Lower leg skin (tissue), 4 donors: ENCODE measurements at regions not wholly inside any gene's neighbourhood (a gene's known extent, or its start where the extent isn't known, plus 50 kb on each side); places are given as distances from the start of the nearest gene placed in this dataset.

Experiments
- DNase-seq, 2 donors: peaks; one replicate each; pipeline ENCODE4 v3.0.0-alpha.2; 2019; ENCODE audit warnings: low spot score in 2 of 2
- H3K4me3 ChIP-seq: fragments of 200-600 bp; sonication (generic); 2 replicates; pipeline ENCODE4 v1.5.1; 2017; ENCODE audit warnings: mild to moderate bottlenecking, low read depth; ENCODE audit not compliant: poor library complexity, severe bottlenecking
- POLR2A ChIP-seq, 2 donors: fragments of 450-650 bp; IDR thresholded peaks; one replicate each; pipeline ENCODE4 v1.6.1; 2016 to 2017; ENCODE audit warnings: antibody characterized with exemption in 2 of 2, mild to moderate bottlenecking in 1 of 2, moderate library complexity in 1 of 2
- WGBS, 2 donors: methylation state at CpG; one replicate each; pipeline ENCODE4 v1.1.5; 2018; 5-methylcytosine and 5-hydroxymethylcytosine counted together
- intact Hi-C: fragments of 100-400 bp; cut with DNase I; formaldehyde crosslinking; loops from one replicate; pipeline ENCODE4 v1.15.0; 2023; ENCODE audit warnings: low total_unique reads
- TF ChIP-seq, protein P1 (sequence below), 3 donors: fragments of 450-650 bp; IDR thresholded peaks; one replicate each; pipeline ENCODE4 v1.5.1; 2016; ENCODE audit warnings: antibody characterized with exemption in 3 of 3, mild to moderate bottlenecking in 3 of 3, moderate library complexity in 2 of 3

DNA sequence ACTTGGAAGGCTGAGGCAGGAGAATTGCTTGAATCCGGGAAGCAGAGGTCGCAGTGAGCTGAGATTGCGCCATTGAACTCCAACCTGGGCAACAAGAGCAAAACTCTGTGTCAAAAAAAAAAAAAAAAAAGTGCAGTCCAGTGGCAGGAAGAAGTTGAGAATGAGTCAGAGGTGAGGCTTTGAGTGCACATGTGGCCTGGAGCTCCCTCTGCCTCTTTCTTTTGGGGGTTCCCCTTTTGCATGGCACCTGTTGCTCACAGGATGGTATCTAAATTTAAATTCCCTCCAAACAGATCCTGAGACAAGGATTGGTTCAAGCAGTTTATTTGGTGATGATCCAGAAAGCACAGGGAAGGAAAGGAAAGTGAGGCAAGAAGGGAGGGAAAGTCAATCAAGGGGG, 151.4 kb upstream of the STX18 start:
- intact Hi-C loops: no loop called here
- no peak for TF ChIP-seq POLR2A (IDR thresholded peaks at IDR 0.05)
- TF ChIP-seq, protein P1, sequence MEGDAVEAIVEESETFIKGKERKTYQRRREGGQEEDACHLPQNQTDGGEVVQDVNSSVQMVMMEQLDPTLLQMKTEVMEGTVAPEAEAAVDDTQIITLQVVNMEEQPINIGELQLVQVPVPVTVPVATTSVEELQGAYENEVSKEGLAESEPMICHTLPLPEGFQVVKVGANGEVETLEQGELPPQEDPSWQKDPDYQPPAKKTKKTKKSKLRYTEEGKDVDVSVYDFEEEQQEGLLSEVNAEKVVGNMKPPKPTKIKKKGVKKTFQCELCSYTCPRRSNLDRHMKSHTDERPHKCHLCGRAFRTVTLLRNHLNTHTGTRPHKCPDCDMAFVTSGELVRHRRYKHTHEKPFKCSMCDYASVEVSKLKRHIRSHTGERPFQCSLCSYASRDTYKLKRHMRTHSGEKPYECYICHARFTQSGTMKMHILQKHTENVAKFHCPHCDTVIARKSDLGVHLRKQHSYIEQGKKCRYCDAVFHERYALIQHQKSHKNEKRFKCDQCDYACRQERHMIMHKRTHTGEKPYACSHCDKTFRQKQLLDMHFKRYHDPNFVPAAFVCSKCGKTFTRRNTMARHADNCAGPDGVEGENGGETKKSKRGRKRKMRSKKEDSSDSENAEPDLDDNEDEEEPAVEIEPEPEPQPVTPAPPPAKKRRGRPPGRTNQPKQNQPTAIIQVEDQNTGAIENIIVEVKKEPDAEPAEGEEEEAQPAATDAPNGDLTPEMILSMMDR (IDR thresholded peaks at IDR 0.05): no peak
- DNase-seq: no peak
- no peak overlapping the region for H3K4me3 ChIP-seq
- WGBS, 2 donors: 89 to 97% methylated on average over 3 of the region's 3 CpGs

DNA sequence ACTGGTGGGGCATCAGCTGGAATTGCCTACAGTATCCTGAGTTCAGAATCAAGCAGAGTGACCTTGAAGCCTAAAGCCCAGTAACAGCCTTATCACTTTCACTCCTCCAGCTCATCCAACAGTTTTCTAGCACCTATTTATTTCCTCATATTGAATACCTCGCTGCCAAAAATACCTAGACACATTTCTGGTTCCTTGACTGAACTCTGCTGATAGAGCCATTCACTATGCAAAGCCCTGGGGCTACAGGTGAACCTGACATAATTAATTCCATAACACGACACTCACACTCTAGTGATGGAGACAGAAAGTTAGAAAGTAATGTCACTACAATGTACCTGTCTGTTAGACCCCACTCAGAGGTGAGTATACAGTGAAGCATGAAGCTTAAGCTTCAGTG, 149.0 kb upstream of the STX18 start:
- no peak for DNase-seq
- intact Hi-C loops: no loop called here
- WGBS, 2 donors: 80 to 82% methylated on average over 2 of the region's 2 CpGs
- no peak for TF ChIP-seq POLR2A (IDR thresholded peaks at IDR 0.05)
- TF ChIP-seq, protein P1 (IDR thresholded peaks at IDR 0.05): no peak
- H3K4me3 ChIP-seq: no peak overlapping the region

DNA sequence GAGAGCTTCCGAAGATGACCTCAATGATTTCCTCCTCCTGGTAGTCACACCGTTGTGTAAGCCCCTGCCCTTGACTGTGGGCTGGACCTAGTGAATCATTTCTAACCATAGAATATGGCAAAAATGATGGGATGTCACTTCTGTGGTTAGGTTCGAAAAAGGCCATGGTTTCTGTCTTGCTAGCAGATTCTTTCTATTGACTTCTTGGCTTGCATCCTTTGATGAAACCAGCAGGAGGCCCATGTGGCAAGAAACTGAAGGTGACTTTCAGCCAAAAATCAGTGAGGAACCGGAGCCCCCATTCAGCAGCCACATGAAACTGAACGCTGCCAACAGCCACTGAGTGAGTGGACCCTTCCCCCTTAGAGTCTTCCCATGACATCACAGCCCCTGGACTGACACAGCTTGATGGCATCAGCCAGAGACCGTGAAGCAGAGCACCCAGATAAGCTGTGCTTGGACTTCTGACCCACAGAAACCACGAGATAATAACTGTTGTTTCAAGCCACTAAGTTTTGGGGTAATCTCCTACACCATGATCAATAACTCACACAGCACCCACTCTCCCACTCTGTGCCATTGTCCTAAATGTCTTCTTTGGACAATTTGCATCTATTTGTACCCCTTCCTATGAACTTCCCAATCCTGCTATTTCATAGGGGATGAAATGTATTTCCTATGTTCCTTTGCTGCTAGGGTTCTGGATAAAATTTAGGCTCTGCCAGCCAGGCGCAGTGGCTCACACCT, 148.0 kb upstream of the STX18 start:
- DNase-seq: no peak
- 86 to 90% methylated on average over 8 of the region's 8 CpGs for WGBS, 2 donors
- intact Hi-C loops: no loop called here
- no peak for TF ChIP-seq POLR2A (IDR thresholded peaks at IDR 0.05)
- TF ChIP-seq, protein P1 (IDR thresholded peaks at IDR 0.05): no peak
- no peak overlapping the region for H3K4me3 ChIP-seq

DNA sequence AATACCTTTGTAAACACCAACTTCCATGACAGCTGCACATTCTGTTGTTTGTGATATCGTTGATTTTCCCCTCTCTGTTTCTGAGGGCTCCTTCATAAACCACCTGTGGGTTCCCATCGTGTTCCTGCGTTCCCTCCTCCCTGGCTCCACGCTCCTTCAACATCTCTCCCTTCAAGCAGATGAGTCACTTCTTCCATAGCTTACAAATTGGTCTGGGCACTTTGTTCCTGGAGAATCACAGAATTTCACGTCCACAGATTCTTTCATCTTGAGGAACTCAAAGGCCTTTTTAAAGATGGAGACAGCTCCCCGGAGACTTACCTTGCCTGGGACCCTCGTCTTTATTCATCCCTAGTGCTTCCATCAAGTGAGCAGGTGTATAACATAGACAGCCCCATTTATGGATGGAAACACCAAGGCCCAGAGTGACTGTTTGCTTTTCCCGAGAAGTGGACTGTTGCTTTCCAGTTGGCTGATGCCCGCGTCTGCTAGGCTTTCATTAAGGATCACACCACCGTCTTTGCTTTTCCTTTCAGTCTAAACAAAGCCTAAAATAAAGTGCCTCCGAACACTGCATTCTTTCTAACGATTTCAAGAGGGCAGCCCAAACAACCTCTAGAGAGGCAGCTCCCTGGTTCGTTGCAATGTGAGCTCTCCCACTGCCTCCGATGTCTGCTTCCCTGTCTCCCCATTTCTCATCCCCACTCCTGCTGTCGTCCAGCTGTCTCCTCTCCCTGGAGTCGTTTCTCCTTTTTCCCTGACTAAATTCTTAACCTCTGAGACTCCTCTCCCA, 146.3 kb upstream of the STX18 start:
- 82 to 85% methylated on average over 17 of the region's 17 CpGs for WGBS, 2 donors
- no peak overlapping the region for H3K4me3 ChIP-seq
- TF ChIP-seq POLR2A (IDR thresholded peaks at IDR 0.05): no peak
- TF ChIP-seq, protein P1 (IDR thresholded peaks at IDR 0.05): no peak
- intact Hi-C loops: no loop called here
- DNase-seq: no peak

GRCh38 chr4:4687100-4687499, 145.3 kb upstream of the STX18 start:
- intact Hi-C loops: no loop called here
- no peak for DNase-seq
- TF ChIP-seq, protein P1 (IDR thresholded peaks at IDR 0.05): no peak
- TF ChIP-seq POLR2A (IDR thresholded peaks at IDR 0.05): no peak
- 94 to 96% methylated on average over 4 of the region's 4 CpGs for WGBS, 2 donors
- no peak overlapping the region for H3K4me3 ChIP-seq
